Retina (tissue), 1 donor: ENCODE measurements at regions not wholly inside any gene's neighbourhood (a gene's known extent, or its start where the extent isn't known, plus 50 kb on each side); places are given as distances from the start of the nearest gene placed in this dataset.

ENCODE experiments used
- DNase-seq: peaks from one replicate; pipeline ENCODE4 v3.0.0-alpha.2; 2016

DNA sequence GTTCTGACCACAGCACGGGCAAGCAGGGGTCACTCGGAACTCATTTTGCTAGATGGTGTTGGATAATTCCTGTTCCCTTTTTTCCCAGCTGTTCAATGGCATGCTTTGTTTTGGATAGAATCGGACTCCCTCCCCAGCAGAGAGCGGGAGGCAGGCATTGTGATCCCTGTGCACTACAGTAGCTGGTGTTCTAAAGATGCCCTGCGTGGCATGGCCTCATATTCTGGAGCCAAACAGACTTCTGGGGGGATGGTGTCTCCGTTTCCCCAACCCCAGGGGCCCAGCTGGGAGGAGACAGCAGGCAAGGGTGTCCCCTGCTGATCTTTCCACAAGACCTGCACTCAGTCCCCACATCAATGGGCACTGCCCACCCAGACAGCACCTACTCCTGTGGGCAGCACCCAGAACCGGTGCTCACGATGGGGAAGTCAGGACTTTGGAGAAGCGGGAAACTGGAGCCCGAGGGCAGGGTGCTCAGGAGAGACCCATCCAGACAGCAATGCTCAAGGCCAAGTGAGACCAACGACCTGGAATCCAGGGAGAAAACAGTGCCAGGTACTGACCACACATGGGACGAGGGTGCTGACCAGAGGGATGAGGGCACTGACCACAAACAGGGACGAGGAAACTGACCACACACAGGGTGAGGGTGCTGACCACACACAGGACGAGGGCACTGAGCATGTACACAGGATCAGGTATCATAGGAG lies 934.9 kb downstream of the BRD1 start:
- no peak for DNase-seq

DNA sequence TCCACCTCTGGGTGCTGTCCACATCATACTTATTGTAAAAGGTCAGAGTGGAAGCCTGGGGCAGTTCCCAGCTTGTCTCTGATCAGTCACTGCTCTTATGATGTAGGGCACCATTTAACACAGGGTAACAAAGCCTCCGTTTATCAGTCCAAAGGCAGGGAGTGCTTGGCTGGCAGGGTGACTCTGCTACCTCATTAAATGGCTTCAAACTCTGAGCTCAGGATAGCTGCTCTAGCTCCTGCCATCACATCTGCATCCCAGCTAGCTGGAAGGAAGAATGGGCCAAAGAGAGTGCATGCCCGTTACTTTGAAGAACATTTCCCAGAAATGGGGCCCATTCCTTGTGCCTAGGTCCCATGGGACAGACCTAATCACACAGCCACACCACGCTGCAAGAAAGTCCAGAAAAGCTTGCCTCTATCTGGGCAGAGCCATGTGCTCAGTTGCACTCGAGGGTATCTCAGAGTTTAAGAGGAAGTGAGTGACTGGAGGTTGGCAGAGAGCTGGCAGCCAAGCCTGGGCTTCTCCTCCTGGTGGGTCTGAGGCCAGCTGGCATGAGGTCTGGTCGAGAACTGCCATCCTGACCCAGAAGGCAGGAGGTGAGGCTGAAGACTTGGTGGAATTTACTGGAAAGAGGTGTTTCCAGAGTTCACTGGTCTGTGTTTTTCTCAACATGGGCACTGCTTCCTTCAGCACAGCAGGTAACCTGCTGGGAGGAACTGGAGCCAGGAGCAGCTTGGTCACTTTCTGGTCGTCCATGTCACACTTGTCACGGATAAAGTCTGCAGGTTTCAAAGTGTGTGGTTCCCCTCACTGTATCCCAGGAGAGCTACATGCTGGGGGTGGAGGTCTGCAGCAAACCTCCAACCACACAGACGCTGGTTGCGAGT lies 935.7 kb downstream of the BRD1 start:
- no peak for DNase-seq

DNA sequence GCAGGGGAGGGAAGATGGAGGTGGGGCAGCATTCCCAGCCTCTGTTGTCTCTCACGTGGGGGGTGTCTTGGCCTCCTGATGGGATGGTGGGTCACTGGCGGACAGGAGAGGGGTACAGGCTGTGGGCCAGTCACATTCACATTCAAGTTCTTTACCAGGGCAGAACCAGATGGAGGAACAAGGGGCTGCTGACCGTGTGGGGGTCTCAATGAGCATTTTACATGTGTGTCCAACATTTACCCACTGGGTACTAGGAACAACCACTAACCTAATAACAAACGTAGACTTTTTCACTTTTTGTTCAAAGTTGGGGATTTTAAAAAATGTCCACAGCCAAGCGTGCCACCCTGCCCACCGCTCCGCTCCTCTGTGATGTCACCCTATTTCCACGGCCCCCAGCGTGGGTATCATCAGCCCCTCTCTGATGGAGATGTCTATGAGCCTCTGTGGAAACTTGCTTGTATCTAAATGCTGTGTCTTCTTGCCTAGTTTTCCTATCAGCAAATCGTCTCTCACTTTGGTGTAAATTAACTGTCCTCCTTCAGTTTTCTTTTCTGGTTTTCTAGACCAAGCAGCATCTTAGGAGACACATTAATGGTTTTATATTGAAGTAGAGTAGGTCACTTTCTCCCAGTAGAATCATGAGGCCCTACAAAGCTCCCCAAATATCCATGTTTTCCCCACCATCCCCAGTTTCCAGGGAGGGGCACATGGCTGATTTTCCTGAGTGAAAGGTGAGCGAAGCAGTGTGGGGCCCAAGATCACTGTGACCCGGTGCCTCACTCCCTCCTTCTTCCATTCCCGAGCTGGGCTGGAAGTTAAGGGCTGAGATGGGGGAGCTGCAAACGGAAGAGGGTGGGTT lies 936.7 kb downstream of the BRD1 start:
- no peak for DNase-seq

DNA sequence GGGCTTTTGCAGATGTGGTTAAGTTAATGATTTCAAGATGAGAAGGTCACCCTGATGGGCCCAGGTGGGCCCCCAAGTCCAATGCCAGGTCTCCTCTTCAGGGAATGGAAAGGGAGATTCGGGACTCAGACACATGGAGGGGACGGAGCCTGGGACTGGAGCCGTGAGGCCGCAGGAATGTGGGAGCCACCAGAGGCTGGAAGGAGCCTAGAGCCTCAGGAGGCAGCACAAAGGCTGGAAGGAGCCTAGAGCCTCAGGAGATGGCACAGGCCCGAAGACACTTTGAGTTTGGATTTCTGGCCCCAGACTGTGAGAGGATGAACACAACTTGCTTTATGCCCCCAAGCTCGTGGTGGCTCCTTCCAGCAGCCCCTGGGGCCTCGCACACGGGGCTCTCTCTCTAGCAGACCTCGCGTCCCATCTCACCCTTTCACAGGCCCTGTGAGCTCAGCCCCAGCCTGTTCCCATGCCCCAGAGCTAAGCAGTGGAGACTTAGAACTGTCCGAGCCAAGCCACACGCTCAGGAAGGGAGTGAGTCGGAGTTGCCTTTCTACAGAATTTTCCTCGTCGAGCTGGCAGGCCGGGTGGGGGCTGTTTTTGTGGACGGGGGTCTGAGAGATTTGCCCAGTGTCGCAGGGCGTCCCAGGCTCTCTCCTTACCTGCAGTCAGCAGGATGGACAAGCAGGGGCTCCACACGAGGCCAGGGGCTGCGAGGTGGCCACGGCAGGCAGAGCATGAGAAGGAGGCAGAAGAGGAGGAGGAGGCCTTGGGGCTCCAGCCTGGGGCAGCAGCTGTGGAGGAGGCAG lies 937.6 kb downstream of the BRD1 start:
- DNase-seq = no peak

- DNase-seq = no peak
Observed at GRCh38 chr22:48889209-48889830, 938.4 kb downstream of the BRD1 start.

DNA sequence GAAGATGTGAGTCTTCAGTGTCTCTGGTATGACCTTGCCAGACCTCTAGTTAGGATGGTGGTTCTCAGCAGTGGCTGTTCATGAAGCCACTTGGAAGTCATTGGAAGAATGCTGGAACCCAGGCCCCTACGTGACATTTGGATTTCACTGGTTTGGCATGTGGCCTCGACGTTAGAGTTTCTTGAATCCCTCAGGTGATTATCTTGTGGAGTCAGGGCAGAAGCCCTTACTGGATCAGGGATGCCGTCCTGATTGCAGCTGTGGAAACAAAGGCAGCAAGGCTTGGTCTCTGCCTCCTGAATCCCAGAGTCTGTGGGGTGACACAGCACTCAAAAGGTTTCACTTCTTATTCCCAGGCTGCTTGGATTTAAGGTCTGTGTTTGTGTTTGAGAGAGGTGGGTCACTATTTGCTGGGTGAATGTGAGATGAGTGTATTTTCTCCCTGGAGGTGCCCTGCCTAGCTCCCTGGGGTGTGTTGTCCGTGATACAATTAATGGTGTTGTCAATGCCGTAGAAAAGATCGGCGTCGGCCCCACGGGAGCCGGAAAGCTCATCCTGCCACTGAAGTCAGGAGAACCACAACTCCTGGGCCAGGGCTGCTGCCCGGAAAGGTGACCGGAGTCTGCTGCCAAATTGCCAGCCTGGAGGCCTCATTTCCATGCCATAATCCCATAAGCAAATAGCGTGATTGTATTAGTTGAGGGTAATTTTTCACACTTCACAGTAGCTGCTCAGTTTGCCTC lies 939.0 kb downstream of the BRD1 start:
- DNase-seq = no peak

GRCh38 chr22:48887394-48888332 lies 940.0 kb downstream of the BRD1 start:
- no peak for DNase-seq

DNA sequence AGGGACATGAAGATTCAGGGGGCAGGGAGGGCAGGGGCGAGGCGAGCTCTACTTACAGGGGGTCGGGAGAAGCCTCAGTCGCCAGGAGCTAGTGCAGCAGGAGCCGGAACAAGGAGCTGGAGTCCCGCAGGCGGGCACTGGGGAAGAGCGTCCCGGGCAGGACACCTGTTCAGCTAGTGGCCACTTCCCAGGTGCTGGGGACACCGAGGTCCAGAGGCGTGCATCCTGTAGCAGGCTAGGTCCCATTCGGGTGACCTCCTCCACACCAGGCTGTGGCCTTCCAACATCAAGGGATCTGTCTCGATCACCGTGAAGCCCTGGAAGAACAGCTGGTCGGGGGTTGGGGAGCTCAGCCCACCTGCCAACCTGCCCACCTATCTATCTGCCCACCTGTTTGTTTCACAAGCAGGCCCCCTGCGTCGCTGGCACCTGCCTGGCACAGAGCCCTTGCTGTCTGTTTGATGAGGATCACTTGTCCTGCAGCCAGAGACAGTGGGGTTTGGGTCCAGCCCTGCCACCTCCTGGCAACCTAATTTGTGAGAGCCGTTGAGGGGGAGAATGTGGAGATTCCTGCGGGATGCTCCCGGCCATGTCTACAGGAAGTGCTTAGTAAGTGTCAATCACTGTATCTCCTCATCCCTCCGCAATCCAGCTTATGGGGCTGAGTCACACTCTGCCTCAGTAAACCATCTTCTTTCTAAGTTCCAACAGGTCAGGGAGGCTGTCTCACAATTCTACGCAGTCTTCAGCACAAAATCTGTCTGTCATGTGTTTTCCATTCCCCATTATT lies 940.9 kb downstream of the BRD1 start:
- DNase-seq = no peak

DNA sequence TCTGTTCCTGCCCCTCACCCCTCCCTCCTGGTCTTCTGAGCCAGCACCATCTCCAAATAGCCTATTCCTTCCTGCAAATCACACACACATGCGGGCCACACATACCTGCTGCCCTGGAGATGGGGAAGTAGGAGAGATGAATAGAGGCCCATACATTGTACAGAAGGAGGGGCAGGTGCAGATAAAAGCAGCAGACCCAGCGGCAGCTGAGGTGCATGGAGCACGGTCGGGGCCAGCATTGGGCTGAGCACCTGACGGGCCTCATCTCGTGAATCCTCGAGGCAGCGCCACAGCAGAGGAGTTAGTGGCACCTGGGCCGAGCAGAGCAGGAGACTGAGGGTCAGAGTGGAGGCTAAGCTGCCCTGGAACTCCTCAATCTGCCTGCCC lies 941.8 kb downstream of the BRD1 start:
- DNase-seq = no peak

DNA sequence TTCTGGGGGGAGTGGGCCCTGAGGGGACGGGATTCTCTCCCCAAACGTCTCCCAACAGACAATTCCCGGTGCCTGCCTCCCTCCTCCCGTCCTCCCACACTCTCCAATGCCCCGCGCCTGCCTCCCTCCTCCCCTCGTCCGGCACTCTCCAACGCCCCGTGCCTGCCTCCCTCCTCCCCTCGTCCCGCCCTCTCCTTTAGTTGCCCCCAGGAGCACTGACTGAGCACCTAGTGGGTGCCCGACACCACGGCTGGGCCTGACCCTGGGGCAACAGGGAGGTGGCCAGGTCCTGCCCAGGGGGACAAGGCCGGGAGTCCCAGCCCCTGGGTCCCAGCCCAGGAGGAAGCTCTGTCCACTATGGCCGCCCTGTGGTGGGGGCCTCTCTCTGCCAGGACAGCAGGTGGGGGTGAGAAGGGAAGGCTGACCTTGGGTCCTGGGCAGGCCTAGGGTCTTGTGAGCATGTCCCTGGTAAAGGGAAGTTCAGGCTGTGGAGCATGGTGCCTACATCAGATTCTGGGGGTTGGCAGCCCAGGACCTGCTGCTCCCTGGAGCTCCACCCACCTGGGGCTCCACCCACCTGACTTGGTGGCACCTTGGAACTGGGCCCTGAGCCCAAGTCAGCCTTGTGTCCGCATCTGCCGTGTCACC lies 942.3 kb downstream of the BRD1 start:
- no peak for DNase-seq

DNA sequence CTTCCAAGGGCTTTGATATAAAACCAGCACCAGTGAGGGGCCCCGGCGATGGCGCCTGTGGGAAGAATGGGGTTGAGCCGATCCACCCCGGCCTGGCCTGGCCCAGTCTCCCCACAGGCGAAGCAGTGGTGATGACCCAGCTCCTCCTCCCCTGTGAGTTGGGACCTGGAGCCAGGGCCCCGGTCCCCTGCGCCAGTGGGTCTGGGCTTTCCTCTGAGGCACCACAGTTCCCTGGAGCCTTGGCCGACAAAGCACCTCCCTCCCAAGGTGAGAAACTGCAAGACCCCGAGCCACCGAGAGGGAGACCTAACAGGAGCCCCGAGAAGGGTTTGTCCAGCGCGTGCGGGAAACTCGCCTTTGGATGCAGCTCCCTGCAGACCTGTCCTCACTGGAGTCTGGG lies 942.9 kb downstream of the BRD1 start:
- DNase-seq = no peak

DNA sequence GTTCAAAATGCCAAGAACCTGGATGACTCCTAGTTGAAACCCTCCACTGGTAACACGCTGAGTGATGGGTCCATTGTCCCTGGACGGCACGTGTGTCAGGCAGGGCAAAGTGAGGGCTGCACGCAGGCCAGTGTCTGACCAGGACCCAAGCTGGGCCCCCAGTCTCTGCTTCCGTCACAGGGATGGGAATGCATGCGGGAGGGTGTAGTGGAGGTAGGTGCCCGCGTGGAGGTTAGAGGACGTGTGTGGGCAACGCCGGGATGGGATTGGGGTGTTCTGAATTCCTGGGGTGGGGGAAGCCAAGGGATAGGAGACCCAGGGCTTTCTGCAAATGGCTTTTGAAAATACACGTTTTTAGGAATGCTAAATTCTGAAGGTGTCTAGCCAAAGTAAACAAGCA lies 943.3 kb downstream of the BRD1 start:
- DNase-seq = no peak

DNA sequence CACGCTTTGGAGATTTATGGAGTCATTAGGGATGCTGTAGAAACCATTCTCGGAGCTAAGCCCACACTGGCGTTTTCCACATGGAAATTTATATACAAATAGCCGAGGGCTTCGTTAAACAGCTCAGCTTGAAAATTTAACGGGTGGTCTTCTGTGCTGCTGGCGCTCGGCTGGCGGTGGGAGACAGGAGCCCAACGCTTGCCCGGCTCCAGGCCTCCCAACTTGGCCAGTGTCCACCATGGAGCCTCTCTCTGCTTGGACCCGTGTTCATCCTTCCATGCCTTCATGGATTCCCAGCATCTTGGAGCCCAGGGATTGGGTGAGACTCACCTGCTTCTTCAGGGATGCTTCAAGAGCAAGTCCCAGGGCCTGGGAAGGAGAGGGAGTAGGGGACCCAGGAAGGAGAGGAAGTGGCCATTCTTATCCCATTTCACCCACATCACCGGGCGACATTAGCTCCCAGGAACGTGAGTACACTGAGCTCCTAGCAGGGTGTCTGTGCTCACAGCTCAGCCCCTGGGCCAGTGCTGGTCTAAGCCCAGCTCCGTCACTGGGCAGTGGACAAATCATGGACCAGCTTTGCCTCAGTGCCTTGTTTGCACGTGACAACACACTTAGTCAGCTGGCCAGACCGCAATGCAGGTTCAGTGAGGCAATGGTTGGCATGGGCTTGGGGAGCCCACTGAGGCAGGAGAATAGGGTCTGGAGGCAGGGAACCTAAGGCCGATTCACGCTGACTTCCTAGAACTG lies 944.3 kb downstream of the BRD1 start:
- no peak for DNase-seq

DNA sequence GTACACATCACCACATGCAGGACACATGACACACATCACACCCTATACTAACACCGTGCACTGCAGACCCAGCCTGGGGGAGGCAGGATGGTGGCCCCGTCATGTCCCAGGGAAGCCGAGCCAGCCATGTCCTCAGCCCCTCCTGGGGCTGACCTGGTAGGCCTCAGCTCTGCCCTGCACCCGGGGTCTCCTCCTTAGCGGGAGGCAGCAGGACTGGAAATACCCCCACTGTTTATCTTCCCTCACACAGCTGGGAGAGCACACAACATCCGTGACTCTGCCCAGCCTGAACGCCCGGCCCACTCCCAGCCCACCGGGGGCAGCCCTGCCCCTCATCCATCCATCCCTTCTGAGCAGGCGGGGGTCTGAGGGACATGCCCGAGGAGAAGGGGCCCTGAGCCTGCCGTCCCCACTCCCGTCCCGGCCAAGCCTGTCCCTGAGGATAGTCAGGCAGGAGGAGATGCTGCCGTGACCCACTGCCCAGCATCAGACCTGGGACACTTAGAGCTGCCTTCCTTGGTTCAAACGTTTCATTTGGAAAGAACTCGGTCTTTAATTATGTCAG lies 945.0 kb downstream of the BRD1 start:
- no peak for DNase-seq

DNA sequence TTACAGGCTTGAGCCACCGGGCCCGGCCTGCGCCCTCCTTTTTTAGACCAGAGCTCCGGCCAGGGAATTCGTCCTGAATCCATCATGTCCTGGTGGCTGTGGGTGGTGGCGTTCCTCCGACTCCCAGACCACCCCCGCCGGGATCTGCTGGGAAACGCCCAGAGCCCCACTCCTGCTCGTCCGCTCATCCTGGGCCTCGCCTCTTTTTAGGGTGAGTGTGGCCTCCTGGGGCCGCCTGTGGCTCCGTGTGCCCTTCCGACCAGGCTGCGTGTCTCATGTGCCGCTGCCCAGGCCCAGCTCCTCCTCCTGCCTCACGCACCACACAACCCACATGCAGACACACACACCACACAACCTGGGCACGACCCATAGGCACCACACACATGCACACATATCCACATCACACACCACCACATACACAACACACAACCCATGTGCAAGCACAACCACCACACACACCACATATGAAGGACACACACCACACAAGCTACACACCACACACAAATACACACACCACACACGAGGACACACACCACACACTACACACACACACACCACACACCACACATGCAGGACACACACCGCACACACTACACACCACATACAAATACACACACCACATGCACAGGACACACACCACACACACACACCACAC lies 946.2 kb downstream of the BRD1 start:
- no peak for DNase-seq

DNA sequence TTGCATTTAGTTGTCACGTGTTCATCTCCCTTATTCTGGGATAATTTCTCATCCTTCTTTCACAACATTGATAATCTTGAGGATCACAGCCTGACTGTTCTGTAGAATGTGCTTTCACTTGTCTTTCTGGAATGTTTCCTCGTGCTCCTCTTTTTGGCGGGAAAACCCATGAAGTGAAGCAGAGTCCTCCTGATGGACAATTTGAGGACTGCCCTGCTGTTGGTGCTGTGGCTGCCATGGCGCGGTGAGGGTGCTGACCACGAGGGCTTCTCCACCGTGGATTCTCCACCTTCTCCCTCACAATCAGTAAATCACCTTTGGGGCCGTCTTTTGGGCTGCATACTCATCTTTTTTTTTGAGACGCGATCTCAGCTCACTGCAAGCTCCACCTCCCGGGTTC lies 946.9 kb downstream of the BRD1 start:
- DNase-seq = no peak

DNA sequence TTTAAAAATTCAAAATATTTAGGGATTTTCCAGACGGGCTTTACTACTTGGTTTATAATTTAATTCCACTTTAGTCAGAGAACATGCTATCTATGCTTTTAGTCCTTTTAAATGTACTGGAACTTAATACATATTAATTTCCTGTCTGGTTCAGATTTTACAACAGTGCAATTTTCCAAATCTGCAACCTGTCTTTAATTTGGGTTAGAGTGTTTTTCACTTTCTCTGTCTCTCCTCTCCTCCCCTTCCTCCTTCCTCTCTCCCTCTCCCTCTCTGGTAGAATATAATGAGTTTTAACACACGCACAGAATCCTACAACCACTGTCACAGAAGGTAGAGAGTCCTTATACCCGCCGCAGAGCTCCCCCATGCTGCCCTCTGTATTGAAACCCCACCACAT lies 950.7 kb downstream of the BRD1 start:
- no peak for DNase-seq
